ENCODE measurements at regions not wholly inside any gene's neighbourhood (a gene's known extent, or its start where the extent isn't known, plus 50 kb on each side); places are given as distances from the start of the nearest gene placed in this dataset.

- DNase-seq (ENCODE audit: low read depth, low spot score), result no peak
These were observed 330.6 kb downstream of the CYRIA start for GRCh38 chr2:16334886-16335603.

- DNase-seq (ENCODE audit: low read depth, low spot score), result no peak
These were observed 331.3 kb downstream of the CYRIA start for GRCh38 chr2:16334366-16334765.

- no peak for DNase-seq (ENCODE audit: low read depth, low spot score)
These were observed 332.0 kb downstream of the CYRIA start for GRCh38 chr2:16333681-16334080.

GRCh38 chr2:16332681-16333557 lies 332.7 kb downstream of the CYRIA start:
- no peak for DNase-seq (ENCODE audit: low read depth, low spot score)

GRCh38 chr2:16331772-16332171 lies 333.9 kb downstream of the CYRIA start:
- DNase-seq (ENCODE audit: low read depth, low spot score), result no peak

GRCh38 chr2:16330982-16331381 lies 334.7 kb downstream of the CYRIA start:
- no peak for DNase-seq (ENCODE audit: low read depth, low spot score)

- no peak for DNase-seq (ENCODE audit: low read depth, low spot score)
These were observed 335.1 kb downstream of the CYRIA start for GRCh38 chr2:16330571-16330970.

- DNase-seq (ENCODE audit: low read depth, low spot score), result no peak
These were observed 335.6 kb downstream of the CYRIA start for GRCh38 chr2:16330012-16330411.

GRCh38 chr2:16329421-16329820 lies 336.2 kb downstream of the CYRIA start:
- no peak for DNase-seq (ENCODE audit: low read depth, low spot score)

GRCh38 chr2:16328521-16329190 lies 337.0 kb downstream of the CYRIA start:
- no peak for DNase-seq (ENCODE audit: low read depth, low spot score)

GRCh38 chr2:16327326-16327725 lies 338.3 kb downstream of the CYRIA start:
- no peak for DNase-seq (ENCODE audit: low read depth, low spot score)

GRCh38 chr2:16326711-16327300 lies 338.8 kb downstream of the CYRIA start:
- no peak for DNase-seq (ENCODE audit: low read depth, low spot score)

- DNase-seq (ENCODE audit: low read depth, low spot score), result no peak
These were observed 339.6 kb downstream of the CYRIA start for GRCh38 chr2:16325976-16326510.

GRCh38 chr2:16325016-16325975 lies 340.3 kb downstream of the CYRIA start:
- no peak for DNase-seq (ENCODE audit: low read depth, low spot score)

- no peak for DNase-seq (ENCODE audit: low read depth, low spot score)
These were observed 341.1 kb downstream of the CYRIA start for GRCh38 chr2:16324544-16324937.

- no peak for DNase-seq (ENCODE audit: low read depth, low spot score)
These were observed 341.8 kb downstream of the CYRIA start for GRCh38 chr2:16323551-16324543.

- no peak for DNase-seq (ENCODE audit: low read depth, low spot score)
These were observed 342.5 kb downstream of the CYRIA start for GRCh38 chr2:16323126-16323520.

GRCh38 chr2:16322308-16323125 lies 343.1 kb downstream of the CYRIA start:
- no peak for DNase-seq (ENCODE audit: low read depth, low spot score)

Measured in activated naive CD8-positive, alpha-beta T cell treated with anti-CD3 and anti-CD28 coated beads, Interleukin-2, amount 50 U/mL, for 16 hours (primary cell).